Right ventricle myocardium inferior (tissue), 1 donor: ENCODE measurements at regions not wholly inside any gene's neighbourhood (a gene's known extent, or its start where the extent isn't known, plus 50 kb on each side); places are given as distances from the start of the nearest gene placed in this dataset.
A peak's percentile ranks its signal among the peaks of the same experiment; 100 is the strongest.

Experiments used
- ATAC-seq: fragments of 200-7000 bp; cut with Tn5 transposase; one replicate; pipeline ENCODE4 v1.9.1; 2020; ENCODE audit warnings: mild to moderate bottlenecking, moderate library complexity
- DNase-seq: peaks from one replicate; pipeline ENCODE4 v3.0.0; 2021; ENCODE audit errors: missing footprints
- intact Hi-C: fragments of 100-400 bp; cut with DNase I; formaldehyde crosslinking; loops from one replicate; pipeline ENCODE4 v1.11.0; 2022
- donor health status: DM: no; HTN: yes; CAD: no; lungs with severe emphysema.

DNA sequence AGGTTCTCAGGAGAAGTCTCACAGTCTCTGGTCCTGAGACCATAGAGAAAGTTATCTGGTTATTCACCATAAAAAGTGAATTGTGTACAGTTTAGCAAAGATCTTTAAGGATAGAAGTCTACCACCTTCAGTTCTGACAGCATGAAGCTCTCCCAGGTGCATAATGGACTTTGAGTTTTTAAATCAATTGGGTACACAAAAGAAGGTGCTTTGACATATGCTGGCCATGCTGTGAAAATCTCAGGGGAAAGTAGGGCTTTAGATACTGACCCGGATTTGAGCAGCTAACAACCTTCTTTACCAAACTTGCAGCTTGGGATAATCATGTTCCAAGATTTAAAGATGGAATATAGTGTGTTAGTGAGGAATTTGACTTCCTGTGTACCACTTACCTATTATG is 264.2 kb downstream of the ZSWIM6 start:
- intact Hi-C loops = no loop called here
- ATAC-seq (no peak), DNase-seq (no peak)

GRCh38 chr5:61597684-61598083 is 265.6 kb downstream of the ZSWIM6 start:
- DNase-seq (no peak), ATAC-seq (no peak)
- intact Hi-C loops = no loop called here

GRCh38 chr5:61598126-61598525 is 266.1 kb downstream of the ZSWIM6 start:
- intact Hi-C loops = no loop called here
- ATAC-seq (no peak), DNase-seq (no peak)

- DNase-seq (no peak), ATAC-seq (peak; percentile 62)
- intact Hi-C loops = no loop called here
These were observed 267.5 kb downstream of the ZSWIM6 start for GRCh38 chr5:61599370-61600122.

DNA sequence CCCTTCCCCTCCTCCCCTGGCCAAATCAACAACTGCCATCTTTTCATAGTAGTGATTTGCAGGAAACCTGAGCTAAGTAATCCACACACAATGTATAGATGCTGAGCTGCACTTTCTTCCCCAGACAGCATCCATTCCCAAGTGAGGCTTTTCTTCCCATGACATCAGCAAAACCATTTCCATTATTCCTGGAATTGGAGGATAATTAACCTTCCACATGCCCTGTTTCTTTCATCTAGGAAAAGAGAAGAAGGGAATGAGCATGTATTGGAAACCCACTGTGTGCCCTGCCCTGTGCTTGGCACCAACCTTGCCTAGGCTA is 268.0 kb downstream of the ZSWIM6 start:
- DNase-seq (no peak), ATAC-seq (no peak)
- intact Hi-C loops = no loop called here

- ATAC-seq (no peak), DNase-seq (no peak)
- intact Hi-C loops = no loop called here
These were observed 269.0 kb downstream of the ZSWIM6 start for GRCh38 chr5:61600945-61601511.

DNA sequence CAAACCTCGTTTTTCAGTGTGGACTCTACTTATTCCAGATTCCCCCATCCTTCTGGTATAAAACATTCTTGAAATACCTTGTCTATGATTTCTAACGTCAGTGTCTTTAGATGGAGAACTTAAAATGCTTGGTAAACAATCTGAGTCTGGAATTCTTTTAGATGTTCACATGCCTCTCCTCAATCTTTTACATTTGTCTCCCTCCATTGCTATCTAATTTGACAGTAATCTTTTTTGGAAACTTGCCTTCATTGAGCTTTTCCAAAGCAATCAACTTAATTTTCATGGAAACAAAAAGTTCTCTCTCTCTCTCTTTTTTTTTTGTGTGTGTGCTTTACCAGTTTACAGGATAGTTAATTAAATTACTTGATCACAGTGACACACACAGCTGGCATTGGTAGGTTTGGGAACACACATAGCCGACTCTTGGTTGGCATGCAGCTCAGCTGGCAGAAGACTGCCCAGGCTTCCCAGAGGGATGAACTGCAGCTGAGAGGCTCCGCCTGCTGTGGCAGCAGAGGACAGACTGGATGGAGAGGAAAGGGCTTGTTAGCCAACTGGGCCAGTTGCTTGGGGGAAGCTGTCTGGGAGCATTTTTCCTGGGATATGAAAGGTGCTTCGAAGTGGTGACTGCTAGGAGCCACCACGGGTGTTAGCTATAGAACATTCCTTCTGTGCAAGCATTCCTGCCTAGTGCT is 271.3 kb downstream of the ZSWIM6 start:
- ATAC-seq (peak; percentile 79), DNase-seq (no peak)
- intact Hi-C loops = no loop called here

- intact Hi-C loops = no loop called here
- no peak for ATAC-seq
These were observed 272.3 kb downstream of the ZSWIM6 start for GRCh38 chr5:61604076-61605025.

GRCh38 chr5:61609840-61610677 is 278.0 kb downstream of the ZSWIM6 start:
- ATAC-seq = no peak
- no peak for DNase-seq
- intact Hi-C loops = no loop called here

More at GRCh38 chr5:61604076-61605025, 272.3 kb downstream of the ZSWIM6 start:
- DNase-seq = no peak

- DNase-seq (no peak), ATAC-seq (no peak)
- intact Hi-C loops = no loop called here
These were observed 278.6 kb downstream of the ZSWIM6 start for GRCh38 chr5:61610678-61611024.

- intact Hi-C loops = no loop called here
- no peak for DNase-seq
- no peak for ATAC-seq
These were observed 280.4 kb downstream of the ZSWIM6 start for GRCh38 chr5:61612431-61612830.

GRCh38 chr5:61613679-61614078 is 281.6 kb downstream of the ZSWIM6 start:
- ATAC-seq (no peak), DNase-seq (no peak)
- intact Hi-C loops = no loop called here

DNA sequence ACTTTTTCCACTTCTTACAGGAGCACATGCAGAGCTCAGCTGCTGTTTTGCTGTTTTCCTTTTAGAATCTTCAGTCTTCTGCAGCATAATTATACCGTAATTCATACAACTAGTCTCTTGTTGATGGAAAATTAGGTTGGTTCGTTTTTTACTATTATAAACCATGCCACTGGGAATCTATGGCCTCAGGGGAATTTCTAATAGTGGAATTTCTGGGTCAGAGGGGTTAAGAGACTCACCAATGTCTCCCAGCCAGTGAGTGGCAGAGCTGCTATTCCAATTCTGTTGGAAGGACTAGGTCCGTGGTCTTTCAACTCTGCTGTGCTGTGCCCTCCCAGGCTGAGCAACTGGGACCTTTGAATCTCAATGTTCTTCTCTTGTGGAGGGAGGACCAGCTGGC is 282.5 kb downstream of the ZSWIM6 start:
- intact Hi-C loops = no loop called here
- no peak for ATAC-seq
- DNase-seq = no peak

DNA sequence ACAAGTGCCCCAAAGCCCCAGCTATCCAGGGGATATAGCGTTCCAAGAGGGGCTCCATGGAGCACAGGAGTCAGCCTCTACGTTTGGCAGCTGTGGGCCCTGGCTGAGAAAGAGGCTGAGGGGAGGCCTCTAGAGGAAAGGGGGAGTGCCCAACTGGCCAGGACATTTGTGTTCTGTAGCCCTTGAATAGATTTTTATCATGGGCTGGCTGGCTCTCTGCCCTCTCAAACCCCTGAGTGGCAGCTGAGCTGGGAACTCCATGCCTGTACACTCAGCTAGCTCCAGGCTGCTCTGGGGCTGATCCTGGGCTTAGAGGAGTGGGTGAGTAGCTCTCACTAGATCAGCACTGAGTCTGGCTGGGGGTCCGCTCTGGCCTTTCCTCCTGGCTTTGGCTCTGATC is 285.0 kb downstream of the ZSWIM6 start:
- intact Hi-C loops = no loop called here
- ATAC-seq (no peak), DNase-seq (no peak)

- DNase-seq = no peak
- no peak for ATAC-seq
- intact Hi-C loops = no loop called here
These were observed 286.0 kb downstream of the ZSWIM6 start for GRCh38 chr5:61617995-61618525.

DNA sequence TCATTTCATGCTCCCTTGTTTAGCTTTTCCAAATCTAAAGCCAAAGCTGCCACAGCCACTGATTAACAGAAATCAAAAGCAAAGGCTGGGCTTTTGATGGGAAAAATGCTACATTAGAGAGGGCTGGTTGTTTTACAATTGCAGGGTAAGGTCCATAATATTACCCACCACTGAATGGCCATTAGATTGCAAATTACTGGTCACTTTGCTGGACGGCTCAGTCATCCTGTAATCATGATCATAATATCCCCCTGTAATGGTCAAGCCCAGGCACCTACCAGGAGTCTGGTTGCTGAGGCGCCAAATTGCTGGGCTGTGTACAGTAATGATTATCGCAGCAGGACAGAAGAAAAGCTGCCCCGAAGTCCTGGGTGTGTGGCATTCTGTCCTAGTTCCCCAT is 286.5 kb downstream of the ZSWIM6 start:
- DNase-seq (no peak), ATAC-seq (no peak)
- intact Hi-C loops = no loop called here

DNA sequence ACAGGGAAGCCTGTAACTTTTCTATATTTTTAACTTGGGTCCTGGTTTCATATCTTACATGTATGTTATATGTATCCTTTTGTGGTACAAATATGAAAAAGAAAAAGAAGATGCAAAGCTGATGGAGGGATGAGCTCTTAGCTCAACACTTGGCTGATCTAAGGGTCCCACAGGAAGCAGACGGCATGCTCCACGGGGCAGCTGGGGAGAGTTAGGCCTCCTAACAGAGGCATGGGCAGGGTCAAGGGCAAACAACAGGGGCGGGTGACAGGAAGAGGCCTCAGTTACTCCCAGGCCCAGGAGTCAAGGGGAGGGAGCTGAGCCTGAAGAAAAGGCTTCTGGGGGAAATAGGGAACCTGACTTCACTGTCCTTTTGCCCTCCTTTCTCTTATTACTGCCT is 287.2 kb downstream of the ZSWIM6 start:
- intact Hi-C loops = no loop called here
- no peak for DNase-seq
- ATAC-seq = no peak

- no peak for DNase-seq
- ATAC-seq = no peak
- intact Hi-C loops = no loop called here
These were observed 287.9 kb downstream of the ZSWIM6 start for GRCh38 chr5:61619777-61620518.
